ENCODE measurements at regions not wholly inside any gene's neighbourhood (a gene's known extent, or its start where the extent isn't known, plus 50 kb on each side); places are given as distances from the start of the nearest gene placed in this dataset.

DNA sequence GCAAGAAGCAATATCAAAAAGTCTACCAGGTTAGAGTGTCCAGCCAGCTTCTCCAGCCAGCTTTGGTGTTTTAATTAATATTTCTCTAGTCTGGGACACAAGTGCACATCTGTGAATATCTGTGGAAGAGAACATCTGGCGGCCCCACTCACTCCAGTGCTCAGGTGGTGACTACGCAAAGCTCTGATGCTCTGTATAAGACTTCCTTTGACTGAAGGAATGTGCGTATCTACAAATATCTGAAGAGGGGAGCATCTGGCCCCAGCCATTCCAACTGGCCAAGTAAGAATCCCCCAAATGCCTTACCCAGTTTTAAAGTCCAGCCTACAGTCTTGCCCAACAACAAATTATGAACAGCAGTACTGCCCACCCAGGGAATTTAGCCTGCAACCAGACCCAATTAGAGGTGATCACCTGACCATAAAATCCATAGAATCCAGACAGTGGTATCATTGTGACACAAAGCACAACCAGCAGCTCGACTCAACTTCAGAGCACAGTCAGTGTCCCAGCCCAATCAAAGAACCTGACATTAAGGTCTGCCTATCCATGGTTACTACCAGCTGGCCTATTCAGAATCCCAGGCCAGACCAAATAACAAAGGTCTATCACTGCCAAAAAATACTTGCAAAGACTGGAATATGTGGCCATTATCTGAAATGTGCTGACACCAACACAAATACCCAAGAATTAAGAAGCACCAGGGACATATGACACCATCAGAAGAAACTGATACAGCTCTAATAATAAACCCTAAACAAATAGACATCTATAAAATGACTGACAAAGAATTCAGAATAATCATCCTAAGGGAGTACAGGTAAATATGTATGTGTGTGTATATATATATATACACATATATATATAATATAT, 76.1 kb upstream of the MANEA start:
- no peak for DNase-seq (ENCODE audit: low read depth, low spot score)

DNA sequence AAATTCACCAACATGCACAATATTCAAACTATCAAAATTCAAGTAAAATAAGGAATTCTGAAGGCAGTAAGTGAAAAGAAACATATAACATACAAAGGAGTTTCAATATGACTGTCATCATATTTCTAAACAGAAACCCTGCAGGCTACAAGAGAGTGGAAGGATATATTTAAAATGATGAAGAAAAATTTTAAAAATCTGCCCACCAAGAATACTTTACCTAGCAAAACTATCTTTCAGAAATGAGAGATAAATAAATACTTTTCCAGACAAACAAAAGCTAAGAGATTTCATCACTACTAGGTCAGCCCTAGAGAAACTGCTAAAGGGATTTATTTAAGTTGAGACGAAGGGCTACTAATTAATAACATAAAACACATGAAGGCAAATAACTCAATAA, 73.8 kb upstream of the MANEA start:
- no peak for DNase-seq (ENCODE audit: low read depth, low spot score)

DNA sequence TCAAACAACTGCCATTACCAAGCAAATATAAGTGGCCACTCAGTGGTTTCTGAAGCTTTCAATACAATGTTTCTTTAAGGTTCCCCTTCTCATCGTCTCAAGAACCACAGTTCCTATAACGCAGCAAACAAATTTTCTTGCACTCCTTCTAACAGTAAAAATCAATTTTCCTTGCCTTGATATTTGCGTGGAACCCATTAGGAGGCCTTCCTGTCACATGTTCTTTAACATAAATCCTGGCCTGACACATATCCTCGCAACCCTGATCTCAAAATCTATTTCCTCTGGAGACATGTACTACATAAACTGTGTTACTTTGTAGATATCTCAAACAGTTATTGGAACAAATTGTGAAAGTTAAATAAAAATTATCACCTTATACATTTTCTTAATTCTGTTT, 65.9 kb upstream of the MANEA start:
- DNase-seq (ENCODE audit: low read depth, low spot score): no peak

DNA sequence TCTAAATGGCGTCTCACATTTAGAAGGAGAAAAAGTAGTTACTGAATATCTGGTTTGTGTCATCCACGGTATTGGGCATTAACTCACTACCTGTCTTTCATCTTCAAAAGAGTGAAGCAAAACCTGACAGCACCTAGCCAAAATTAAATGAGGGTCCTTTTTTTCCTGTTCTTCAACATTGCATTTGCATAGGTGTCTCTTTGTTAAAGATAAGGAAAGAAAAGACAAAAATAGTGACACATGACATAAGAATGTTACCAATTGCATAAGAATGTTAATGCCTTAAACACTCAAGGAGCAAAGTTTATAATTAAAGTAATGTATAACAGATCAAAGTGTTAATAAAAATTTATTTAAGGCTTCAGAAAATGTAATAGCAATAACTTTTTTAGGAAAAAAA, 61.4 kb upstream of the MANEA start:
- peak; percentile 0 for DNase-seq (ENCODE audit: low read depth, low spot score)

DNA sequence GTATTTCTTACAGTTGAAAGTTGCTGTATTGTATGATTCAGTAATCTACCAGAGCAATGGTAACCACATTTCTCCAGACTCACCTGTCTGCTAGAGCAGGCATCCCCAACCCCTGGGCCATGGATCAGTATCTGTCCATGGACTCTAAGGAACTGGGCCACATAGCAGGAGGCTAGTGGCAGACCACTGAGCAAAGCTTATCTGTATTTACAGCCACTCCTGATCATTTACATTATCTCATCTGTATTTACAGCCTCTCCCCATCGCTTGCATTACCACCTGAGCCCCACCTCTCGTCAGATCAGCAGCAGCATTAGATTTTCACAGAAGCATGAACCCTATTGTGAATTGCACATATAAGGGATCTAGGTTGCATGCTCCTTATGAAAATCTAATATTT, 60.3 kb upstream of the MANEA start:
- DNase-seq (ENCODE audit: low read depth, low spot score): no peak

DNA sequence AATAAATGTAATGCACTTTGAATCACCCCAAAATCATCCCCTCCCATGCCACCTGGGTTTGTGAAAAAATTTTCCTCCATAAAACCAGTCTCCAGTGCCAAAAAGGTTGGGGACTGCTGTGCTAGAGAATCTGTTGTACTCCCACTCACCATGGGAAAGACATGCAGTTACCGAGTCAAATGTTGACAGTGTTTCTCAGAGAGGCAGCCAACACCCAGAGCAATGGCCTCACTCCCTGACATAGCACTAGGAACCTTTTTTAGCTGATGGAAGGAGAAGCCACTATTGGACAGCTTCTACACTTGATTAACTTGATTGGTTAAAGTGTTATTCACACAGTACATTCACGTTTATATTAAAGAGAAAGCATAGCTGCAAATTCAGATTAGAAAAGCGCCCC, 59.8 kb upstream of the MANEA start:
- no peak for DNase-seq (ENCODE audit: low read depth, low spot score)

DNA sequence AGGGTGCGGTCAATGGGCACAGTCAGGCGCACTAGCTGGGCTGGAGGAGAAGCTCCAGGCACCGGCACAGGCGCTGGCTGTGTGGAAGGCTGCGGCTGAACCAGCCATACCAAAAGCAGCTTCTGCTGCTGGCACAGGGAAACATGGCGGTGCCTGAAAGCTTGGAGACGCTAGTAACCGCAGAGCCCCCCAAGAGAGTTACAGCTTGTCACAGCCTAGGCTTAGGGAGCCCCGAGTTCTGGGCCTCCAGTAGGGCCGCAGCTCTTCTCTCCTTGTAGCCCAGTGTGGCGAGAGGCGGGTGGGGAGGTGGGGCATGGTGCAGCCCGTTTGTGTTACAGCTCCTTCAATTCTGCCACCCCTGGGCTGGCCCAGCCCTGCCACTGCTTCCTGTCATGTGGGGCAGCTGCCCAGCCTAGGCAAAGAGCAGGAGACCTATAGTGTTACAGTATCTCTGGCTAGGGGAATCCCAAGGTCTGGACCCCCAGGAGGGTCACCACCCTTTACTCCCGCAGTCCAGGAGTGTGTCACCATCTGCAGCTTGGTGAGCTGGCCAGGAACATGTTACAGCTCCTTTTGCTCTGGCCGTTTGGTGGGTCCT, 58.6 kb upstream of the MANEA start:
- DNase-seq (ENCODE audit: low read depth, low spot score): no peak

DNA sequence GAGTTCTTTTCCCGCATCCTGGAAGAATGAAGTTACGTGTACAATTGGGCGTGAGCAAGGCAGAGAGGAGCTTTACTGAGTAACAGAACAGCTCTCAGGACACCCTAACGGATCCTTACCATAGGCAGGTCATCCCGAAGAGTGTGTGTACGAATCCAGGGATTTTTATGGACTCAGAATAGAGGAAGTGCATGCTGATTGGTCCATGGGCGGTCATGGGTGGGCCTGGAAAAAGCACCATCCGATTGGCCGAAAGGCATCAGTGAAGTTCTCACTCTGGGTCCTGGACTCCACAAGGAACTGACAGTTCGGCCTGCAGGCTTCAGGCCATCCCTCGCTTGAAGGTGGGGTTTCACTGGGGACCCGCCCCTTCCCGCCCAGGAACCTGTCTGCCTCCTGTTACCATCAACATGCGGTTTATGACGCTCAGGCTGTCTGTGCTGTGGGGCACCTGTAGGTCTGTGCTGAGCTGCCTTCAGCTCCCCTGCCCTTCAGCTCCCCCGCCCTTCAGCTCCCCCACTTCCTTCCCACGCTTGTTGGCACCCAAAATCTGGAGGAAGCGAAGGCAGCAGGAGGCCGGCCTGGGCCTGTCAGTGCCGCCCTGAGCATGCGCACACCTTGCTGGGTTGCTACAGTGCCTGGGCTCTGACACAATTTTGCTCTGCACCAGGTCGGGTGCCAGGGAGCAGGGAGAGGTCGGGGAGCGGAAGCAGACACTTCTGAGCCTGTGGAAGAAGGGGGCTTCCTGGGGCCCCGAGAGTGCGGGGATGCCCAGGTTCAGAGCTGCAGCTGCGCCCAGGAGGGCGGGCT, 57.9 kb upstream of the MANEA start:
- no peak for DNase-seq (ENCODE audit: low read depth, low spot score)

DNA sequence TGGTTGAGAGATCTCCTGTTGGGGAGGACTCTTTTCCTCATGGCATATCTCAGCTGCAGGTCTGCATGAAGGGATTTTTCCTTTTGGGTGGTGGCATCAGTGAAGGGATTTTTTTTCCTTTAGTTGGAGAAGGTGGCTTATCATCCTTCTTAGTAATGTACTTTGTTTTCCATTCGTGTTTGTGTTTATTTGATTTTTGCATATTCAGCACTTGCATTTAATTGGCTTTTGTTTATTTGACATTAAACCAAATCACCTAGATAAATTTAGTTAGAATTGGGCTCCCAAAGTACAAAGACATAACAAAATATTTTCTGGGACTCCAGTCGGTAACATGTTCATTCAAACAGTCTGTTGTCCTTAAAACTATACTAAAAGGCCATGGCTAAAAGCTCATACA, 56.2 kb upstream of the MANEA start:
- no peak for DNase-seq (ENCODE audit: low read depth, low spot score)
